T-cell (primary cell): ENCODE measurements at regions not wholly inside any gene's neighbourhood (a gene's known extent, or its start where the extent isn't known, plus 50 kb on each side); places are given as distances from the start of the nearest gene placed in this dataset.
A peak's percentile ranks its signal among the peaks of the same experiment; 100 is the strongest.

Experiments used
- ATAC-seq, 4 experiments: fragments of 200-7000 bp in 3 of 4; fragments of 150-1000 bp in 1 of 4; cut with Tn5 transposase; replicated peaks in 1 of 4; 1 replicate in 3 of 4; 2 replicates in 1 of 4; pipeline ENCODE4 v1.10.0; 2021; ENCODE audit warnings: moderate library complexity in 3 of 4, mild to moderate bottlenecking in 2 of 4, moderate number of reproducible peaks in 1 of 4
- CTCF ChIA-PET, 2 donors: fragments of 300-600 bp; sonication (Branson Sonifier 250); formaldehyde crosslinking; loops; one replicate each; lab custom pipeline; 2022; ENCODE audit warnings: antibody characterized with exemption in 2 of 2; lab: Charles Lee
- POLR2A ChIA-PET, 2 donors: fragments of 300-600 bp; sonication (Branson Sonifier 250); formaldehyde crosslinking; loops; one replicate each; lab custom pipeline; 2022; ENCODE audit warnings: antibody characterized with exemption in 2 of 2; lab: Charles Lee
- DNase-seq, 35 experiments: peaks; one replicate each; pipeline versions ENCODE4 v3.0.0 to v3.0.0-alpha.2; 2013 to 2023
- H3K27ac ChIP-seq: one replicate; pipeline ENCODE4 v1.5.1; 2013; ENCODE audit warnings: low read length
- H3K27me3 ChIP-seq, 2 experiments: replicated peaks in 1 of 2; 1 replicate in 1 of 2; 2 replicates in 1 of 2; pipeline versions ENCODE4 v1.6.1 to v1.7.0; 2013; ENCODE audit warnings: low read length in 1 of 2, mixed read lengths in 1 of 2; ENCODE audit not compliant: control insufficient read depth in 2 of 2, insufficient read depth in 2 of 2; ENCODE audit errors: extremely low read depth in 1 of 2
- H3K36me3 ChIP-seq, 2 donors: 1 replicate in 1 of 2; 2 replicates in 1 of 2; pipeline versions ENCODE4 v1.6.1 to v1.7.0; 2013; ENCODE audit warnings: low read length in 1 of 2; ENCODE audit not compliant: control insufficient read depth in 2 of 2, insufficient read depth in 1 of 2; ENCODE audit errors: extremely low read depth in 1 of 2
- H3K4me1 ChIP-seq, 2 experiments: 1 replicate in 1 of 2; 2 replicates in 1 of 2; pipeline versions ENCODE4 v1.6.1 to v1.7.0; 2013; ENCODE audit warnings: low read length in 2 of 2, mixed read lengths in 1 of 2; ENCODE audit not compliant: insufficient read depth in 2 of 2, control insufficient read depth in 1 of 2; ENCODE audit errors: extremely low read depth in 1 of 2
- H3K4me3 ChIP-seq, 2 donors: 1 replicate in 1 of 2; 2 replicates in 1 of 2; pipeline versions ENCODE4 v1.5.1 to v1.7.0; 2013; ENCODE audit warnings: mild to moderate bottlenecking in 2 of 2, low read length in 1 of 2, moderate library complexity in 1 of 2; ENCODE audit not compliant: control insufficient read depth in 1 of 2; ENCODE audit errors: extremely low read depth in 1 of 2
- H3K9me3 ChIP-seq: 2 replicates; pipeline ENCODE4 v1.7.0; 2013
- H3K27ac Mint-ChIP-seq, 2 donors: one replicate each; pipeline ENCODE4 v1.8.0; 2020 to 2021; ENCODE audit warnings: mild to moderate bottlenecking in 2 of 2, mixed read lengths in 2 of 2
- H3K27me3 Mint-ChIP-seq, 2 donors: one replicate each; pipeline ENCODE4 v1.8.0; 2021 to 2022; ENCODE audit warnings: mixed read lengths in 2 of 2
- H3K36me3 Mint-ChIP-seq: one replicate; pipeline ENCODE4 v1.8.0; 2021; ENCODE audit warnings: mixed read lengths
- H3K4me1 Mint-ChIP-seq, 3 donors: one replicate each; pipeline ENCODE4 v1.8.0; 2020 to 2022; ENCODE audit warnings: mixed read lengths in 3 of 3, mild to moderate bottlenecking in 1 of 3
- H3K4me3 Mint-ChIP-seq, 3 donors: one replicate each; pipeline ENCODE4 v1.8.0; 2020 to 2022; ENCODE audit warnings: mild to moderate bottlenecking in 3 of 3, mixed read lengths in 3 of 3, moderate library complexity in 3 of 3
- H3K9me3 Mint-ChIP-seq, 3 donors: one replicate each; pipeline ENCODE4 v1.8.0; 2020 to 2022; ENCODE audit warnings: mixed read lengths in 3 of 3
- WGBS: methylation state at CpG from one replicate; pipeline ENCODE4 v1.1.5; 2013; ENCODE audit warnings: missing lambda C conversion rate; ENCODE audit not compliant: insufficient coverage; 5-methylcytosine and 5-hydroxymethylcytosine counted together

GRCh38 chr12:131218923-131219669 is 265.4 kb downstream of the ADGRD1 start:
- Histone ChIP-seq H3K4me1 (peaks cover 0 to 10% of the 10 kb centered on the region in 2 experiments), H3K4me3 (no peak overlapping the region), H3K9me3 (no peaks in the 10 kb centered on the region), H3K27ac (no peak overlapping the region), H3K27me3 (peaks cover 0 to 55% of the 10 kb centered on the region in 2 experiments), H3K36me3 (no peaks in the 10 kb centered on the region)
- ATAC-seq (no peak), DNase-seq (no peak)
- H3K27me3 Mint-ChIP-seq, result peaks cover 16 to 25% of the 10 kb centered on the region in 2 donors
- H3K4me1 Mint-ChIP-seq, result peaks cover 8 to 12% (median 9%) of the 10 kb centered on the region in 3 donors
- POLR2A ChIA-PET, result interaction anchor here in 1 of 2 donors (0.5 kb wide), 1 partner anchor 232 kb away, joined by 7 read pairs; no protein-coding TSS in a partner anchor
- H3K36me3 Mint-ChIP-seq, result no peaks in the 10 kb centered on the region
- CTCF ChIA-PET, result no interaction called here
- WGBS, result 50% methylated on average over 7 of the region's 15 CpGs
- no peak overlapping the region for H3K4me3 Mint-ChIP-seq
- H3K27ac Mint-ChIP-seq, result no peak overlapping the region
- no peaks in the 10 kb centered on the region for H3K9me3 Mint-ChIP-seq

GRCh38 chr12:131219670-131220330 is 266.1 kb downstream of the ADGRD1 start:
- Mint-ChIP-seq H3K4me3 (no peak overlapping the region), H3K9me3 (no peaks in the 10 kb centered on the region), H3K4me1 (peaks cover 8 to 12% (median 9%) of the 10 kb centered on the region in 3 donors), H3K27ac (no peak overlapping the region), H3K27me3 (peaks cover 16 to 25% of the 10 kb centered on the region in 2 donors), H3K36me3 (no peaks in the 10 kb centered on the region)
- H3K27ac ChIP-seq, result no peak overlapping the region
- CTCF ChIA-PET, result no interaction called here
- H3K27me3 ChIP-seq, result peaks cover 0 to 54% of the 10 kb centered on the region in 2 experiments
- POLR2A ChIA-PET, result no interaction called here
- H3K4me3 ChIP-seq, result no peak overlapping the region
- no peaks in the 10 kb centered on the region for H3K9me3 ChIP-seq
- no peak for DNase-seq
- no peak for ATAC-seq
- no peaks in the 10 kb centered on the region for H3K36me3 ChIP-seq
- WGBS, result 60% methylated on average over 6 of the region's 11 CpGs
- H3K4me1 ChIP-seq, result peaks cover 0 to 10% of the 10 kb centered on the region in 2 experiments

- H3K4me1 ChIP-seq, result peaks cover 0 to 10% of the 10 kb centered on the region in 2 experiments
- H3K4me1 Mint-ChIP-seq, result peaks cover 8 to 12% (median 9%) of the 10 kb centered on the region in 3 donors
- peaks cover 16 to 25% of the 10 kb centered on the region in 2 donors for H3K27me3 Mint-ChIP-seq
- POLR2A ChIA-PET, result no interaction called here
- 93% methylated on average over 2 of the region's 6 CpGs for WGBS
- peaks cover 0 to 54% of the 10 kb centered on the region in 2 experiments for H3K27me3 ChIP-seq
- no peak for DNase-seq
- no peaks in the 10 kb centered on the region for H3K9me3 ChIP-seq
- H3K4me3 Mint-ChIP-seq, result no peak overlapping the region
- H3K36me3 ChIP-seq, result no peaks in the 10 kb centered on the region
- no peak for ATAC-seq
- H3K27ac ChIP-seq, result no peak overlapping the region
- no peaks in the 10 kb centered on the region for H3K36me3 Mint-ChIP-seq
- no peaks in the 10 kb centered on the region for H3K9me3 Mint-ChIP-seq
- no peak overlapping the region for H3K27ac Mint-ChIP-seq
- CTCF ChIA-PET, result no interaction called here
- H3K4me3 ChIP-seq, result no peak overlapping the region
These were observed 266.6 kb downstream of the ADGRD1 start for GRCh38 chr12:131220331-131220685.

- no peak overlapping the region for H3K4me3 Mint-ChIP-seq
- H3K27me3 ChIP-seq, result peaks cover 0 to 54% of the 10 kb centered on the region in 2 experiments
- no peaks in the 10 kb centered on the region for H3K36me3 Mint-ChIP-seq
- peaks cover 8 to 12% (median 9%) of the 10 kb centered on the region in 3 donors for H3K4me1 Mint-ChIP-seq
- POLR2A ChIA-PET, result no interaction called here
- CTCF ChIA-PET, result interaction anchor here in 1 of 2 donors (0.6 kb wide), 1 partner anchor 393 kb away, joined by 3 read pairs; no protein-coding TSS in a partner anchor
- no peak overlapping the region for H3K4me3 ChIP-seq
- no peaks in the 10 kb centered on the region for H3K9me3 ChIP-seq
- H3K9me3 Mint-ChIP-seq, result no peaks in the 10 kb centered on the region
- no peak overlapping the region for H3K27ac ChIP-seq
- DNase-seq (no peak), ATAC-seq (no peak)
- peaks cover 16 to 21% of the 10 kb centered on the region in 2 donors for H3K27me3 Mint-ChIP-seq
- 71% methylated on average over 13 of the region's 17 CpGs for WGBS
- peaks cover 0 to 10% of the 10 kb centered on the region in 2 experiments for H3K4me1 ChIP-seq
- H3K36me3 ChIP-seq, result no peaks in the 10 kb centered on the region
- H3K27ac Mint-ChIP-seq, result no peak overlapping the region
These were observed 267.6 kb downstream of the ADGRD1 start for GRCh38 chr12:131221061-131221956.

GRCh38 chr12:131221957-131222328 is 268.2 kb downstream of the ADGRD1 start:
- CTCF ChIA-PET, result interaction anchor here in 1 of 2 donors (0.6 kb wide), 1 partner anchor 393 kb away, joined by 3 read pairs; no protein-coding TSS in a partner anchor
- no peaks in the 10 kb centered on the region for H3K36me3 Mint-ChIP-seq
- H3K4me3 Mint-ChIP-seq, result peak overlapping the region in 2 of 3 donors; percentile 4 to 72
- H3K27ac Mint-ChIP-seq, result no peak overlapping the region
- Histone ChIP-seq H3K9me3 (no peaks in the 10 kb centered on the region), H3K4me3 (peak overlapping the region in 1 of 2 donors; percentile 7), H3K27me3 (peaks cover 0 to 56% of the 10 kb centered on the region in 2 experiments), H3K36me3 (no peaks in the 10 kb centered on the region), H3K4me1 (peaks cover 0 to 10% of the 10 kb centered on the region in 2 experiments), H3K27ac (no peak overlapping the region)
- WGBS, result 25% methylated on average over 5 of the region's 5 CpGs
- H3K9me3 Mint-ChIP-seq, result no peaks in the 10 kb centered on the region
- peaks cover 8 to 9% (median 8%) of the 10 kb centered on the region in 3 donors for H3K4me1 Mint-ChIP-seq
- H3K27me3 Mint-ChIP-seq, result peaks cover 14 to 21% of the 10 kb centered on the region in 2 donors
- POLR2A ChIA-PET, result no interaction called here
- no peak for ATAC-seq
- no peak for DNase-seq
